ENCODE measurements at regions not wholly inside any gene's neighbourhood (a gene's known extent, or its start where the extent isn't known, plus 50 kb on each side); places are given as distances from the start of the nearest gene placed in this dataset.

DNA sequence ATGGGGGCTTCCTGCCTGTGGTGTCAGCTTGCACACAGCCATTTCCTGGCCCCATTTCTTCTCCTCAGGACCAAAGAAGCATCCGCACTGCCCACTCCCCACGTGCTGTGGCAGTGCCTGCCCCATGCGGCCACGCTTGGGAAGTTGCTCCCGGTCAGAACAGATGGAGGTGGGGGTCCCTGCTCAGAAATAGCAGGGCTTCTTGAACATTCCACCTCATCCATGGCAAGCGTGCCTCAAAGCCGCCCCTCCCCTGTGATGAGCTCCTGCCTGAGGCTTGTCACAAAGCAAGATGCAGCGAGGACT is 238.2 kb downstream of the SYK start:
- TF ChIP-seq POLR2AphosphoS5 (IDR thresholded peaks at IDR 0.05) (no peak), POLR2A (IDR thresholded peaks at IDR 0.05) (no peak)
- TF ChIP-seq, protein P1, sequence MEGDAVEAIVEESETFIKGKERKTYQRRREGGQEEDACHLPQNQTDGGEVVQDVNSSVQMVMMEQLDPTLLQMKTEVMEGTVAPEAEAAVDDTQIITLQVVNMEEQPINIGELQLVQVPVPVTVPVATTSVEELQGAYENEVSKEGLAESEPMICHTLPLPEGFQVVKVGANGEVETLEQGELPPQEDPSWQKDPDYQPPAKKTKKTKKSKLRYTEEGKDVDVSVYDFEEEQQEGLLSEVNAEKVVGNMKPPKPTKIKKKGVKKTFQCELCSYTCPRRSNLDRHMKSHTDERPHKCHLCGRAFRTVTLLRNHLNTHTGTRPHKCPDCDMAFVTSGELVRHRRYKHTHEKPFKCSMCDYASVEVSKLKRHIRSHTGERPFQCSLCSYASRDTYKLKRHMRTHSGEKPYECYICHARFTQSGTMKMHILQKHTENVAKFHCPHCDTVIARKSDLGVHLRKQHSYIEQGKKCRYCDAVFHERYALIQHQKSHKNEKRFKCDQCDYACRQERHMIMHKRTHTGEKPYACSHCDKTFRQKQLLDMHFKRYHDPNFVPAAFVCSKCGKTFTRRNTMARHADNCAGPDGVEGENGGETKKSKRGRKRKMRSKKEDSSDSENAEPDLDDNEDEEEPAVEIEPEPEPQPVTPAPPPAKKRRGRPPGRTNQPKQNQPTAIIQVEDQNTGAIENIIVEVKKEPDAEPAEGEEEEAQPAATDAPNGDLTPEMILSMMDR (IDR thresholded peaks at IDR 0.05): no peak

All from breast epithelium (tissue), 3 donors.